ENCODE measurements at regions not wholly inside any gene's neighbourhood (a gene's known extent, or its start where the extent isn't known, plus 50 kb on each side); places are given as distances from the start of the nearest gene placed in this dataset.

GRCh38 chr21:20016435-20017005 lies 981.7 kb upstream of the NCAM2 start:
- no peaks in the 10 kb centered on the region for H3K36me3 ChIP-seq
- intact Hi-C loops (cut with DNase I; ENCODE audit: low total_unique reads) = no loop called here
- TF ChIP-seq POLR2A (IDR thresholded peaks at IDR 0.05) = no peak
- no peak for TF ChIP-seq CTCF (IDR thresholded peaks at IDR 0.05 in 4 of 5, conservative IDR thresholded peaks at IDR 0.05 in 1 of 5)

GRCh38 chr21:20020026-20020425 lies 978.2 kb upstream of the NCAM2 start:
- DNase-seq (no peak), ATAC-seq (no peak)
- Histone ChIP-seq H3K9me3 (no peaks in the 10 kb centered on the region), H3K4me1 (no peaks in the 10 kb centered on the region), H3K36me3 (no peaks in the 10 kb centered on the region), H3K4me3 (no peak overlapping the region), H3K27me3 (no peaks in the 10 kb centered on the region), H3K27ac (no peak overlapping the region)
- TF ChIP-seq CTCF (IDR thresholded peaks at IDR 0.05 in 4 of 5, conservative IDR thresholded peaks at IDR 0.05 in 1 of 5) (no peak), POLR2A (IDR thresholded peaks at IDR 0.05) (no peak)
- intact Hi-C loops (cut with DNase I; ENCODE audit: low total_unique reads) (no loop called here), in situ Hi-C loops (cut with MboI; ENCODE audit: low sequenced_read_pairs in 4 of 4) (no loop called here)

More at GRCh38 chr21:20016435-20017005, 981.7 kb upstream of the NCAM2 start:
- no peak for DNase-seq
- no peak overlapping the region for H3K4me3 ChIP-seq
- no peaks in the 10 kb centered on the region for H3K4me1 ChIP-seq
- no peaks in the 10 kb centered on the region for H3K9me3 ChIP-seq
- in situ Hi-C loops (cut with MboI; ENCODE audit: low sequenced_read_pairs in 4 of 4) = no loop called here
- H3K27ac ChIP-seq = no peak overlapping the region
- ATAC-seq = no peak
- H3K27me3 ChIP-seq = no peaks in the 10 kb centered on the region

- no peak for DNase-seq
- Histone ChIP-seq H3K27me3 (no peaks in the 10 kb centered on the region), H3K4me1 (no peaks in the 10 kb centered on the region), H3K27ac (no peak overlapping the region), H3K4me3 (no peak overlapping the region), H3K36me3 (no peaks in the 10 kb centered on the region), H3K9me3 (no peaks in the 10 kb centered on the region)
- TF ChIP-seq CTCF (IDR thresholded peaks at IDR 0.05 in 4 of 5, conservative IDR thresholded peaks at IDR 0.05 in 1 of 5) = no peak
- no peak for TF ChIP-seq POLR2A (IDR thresholded peaks at IDR 0.05)
- ATAC-seq = peak in 1 of 2 donors; percentile 72
- in situ Hi-C loops (cut with MboI; ENCODE audit: low sequenced_read_pairs in 4 of 4) = no loop called here
- intact Hi-C loops (cut with DNase I; ENCODE audit: low total_unique reads) = no loop called here
Measured at GRCh38 chr21:20023193-20023592, 975.0 kb upstream of the NCAM2 start.

- Histone ChIP-seq H3K27me3 (no peaks in the 10 kb centered on the region), H3K4me1 (no peaks in the 10 kb centered on the region), H3K27ac (no peak overlapping the region), H3K4me3 (no peak overlapping the region), H3K9me3 (no peaks in the 10 kb centered on the region), H3K36me3 (no peaks in the 10 kb centered on the region)
- in situ Hi-C loops (cut with MboI; ENCODE audit: low sequenced_read_pairs in 4 of 4) (no loop called here), intact Hi-C loops (cut with DNase I; ENCODE audit: low total_unique reads) (no loop called here)
- DNase-seq (no peak), ATAC-seq (no peak)
- TF ChIP-seq POLR2A (IDR thresholded peaks at IDR 0.05) = no peak
- TF ChIP-seq CTCF (IDR thresholded peaks at IDR 0.05 in 4 of 5, conservative IDR thresholded peaks at IDR 0.05 in 1 of 5) = no peak
Measured at GRCh38 chr21:20024741-20025140, 973.5 kb upstream of the NCAM2 start.

- no peak for TF ChIP-seq POLR2A (IDR thresholded peaks at IDR 0.05)
- TF ChIP-seq CTCF (IDR thresholded peaks at IDR 0.05 in 4 of 5, conservative IDR thresholded peaks at IDR 0.05 in 1 of 5) = no peak
- H3K27me3 ChIP-seq = no peaks in the 10 kb centered on the region
- no peaks in the 10 kb centered on the region for H3K9me3 ChIP-seq
- H3K27ac ChIP-seq = no peak overlapping the region
- no peaks in the 10 kb centered on the region for H3K36me3 ChIP-seq
- ATAC-seq (no peak), DNase-seq (no peak)
- no peak overlapping the region for H3K4me3 ChIP-seq
- in situ Hi-C loops (cut with MboI; ENCODE audit: low sequenced_read_pairs in 4 of 4) = no loop called here
- no peaks in the 10 kb centered on the region for H3K4me1 ChIP-seq
- intact Hi-C loops (cut with DNase I; ENCODE audit: low total_unique reads) = no loop called here
Measured at GRCh38 chr21:20026543-20026942, 971.7 kb upstream of the NCAM2 start.

All from gastrocnemius medialis (tissue), 4 donors.